ENCODE measurements at regions not wholly inside any gene's neighbourhood (a gene's known extent, or its start where the extent isn't known, plus 50 kb on each side); places are given as distances from the start of the nearest gene placed in this dataset.

- Histone ChIP-seq H3K27me3 (ENCODE audit: control insufficient read depth, insufficient read depth, low read length) (no peaks in the 10 kb centered on the region), H3K4me3 (ENCODE audit: low read depth, low read length) (no peak overlapping the region), H3K27ac (ENCODE audit: low read depth, low read length) (no peak overlapping the region), H3K9me3 (ENCODE audit: control insufficient read depth, insufficient read depth, low read length) (peaks cover 4% of the 10 kb centered on the region; the same call in 1 of the 2 replicates)
- ChIA-PET CTCF (no interaction called here), POLR2A (no interaction called here)
- no peak for DNase-seq (ENCODE audit: low read depth, low spot score)
- no peak for TF ChIP-seq CTCF (IDR thresholded peaks at IDR 0.05; ENCODE audit: low read depth, low read length)
Measured at GRCh38 chr1:238664139-238664538, 722.2 kb upstream of the CHRM3 start.

- no peaks in the 10 kb centered on the region for H3K27me3 ChIP-seq (ENCODE audit: control insufficient read depth, insufficient read depth, low read length)
- H3K9me3 ChIP-seq (ENCODE audit: control insufficient read depth, insufficient read depth, low read length): peaks cover 3% of the 10 kb centered on the region; the same call in 1 of the 2 replicates
- H3K27ac ChIP-seq (ENCODE audit: low read depth, low read length): no peak overlapping the region
- TF ChIP-seq CTCF (IDR thresholded peaks at IDR 0.05; ENCODE audit: low read depth, low read length): no peak
- DNase-seq (ENCODE audit: low read depth, low spot score): no peak
- CTCF ChIA-PET: no interaction called here
- POLR2A ChIA-PET: no interaction called here
- H3K4me3 ChIP-seq (ENCODE audit: low read depth, low read length): no peak overlapping the region
Measured at GRCh38 chr1:238660849-238661248, 725.5 kb upstream of the CHRM3 start.

- Histone ChIP-seq H3K27me3 (ENCODE audit: control insufficient read depth, insufficient read depth, low read length) (no peaks in the 10 kb centered on the region), H3K9me3 (ENCODE audit: control insufficient read depth, insufficient read depth, low read length) (peaks cover 3% of the 10 kb centered on the region; the same call in 1 of the 2 replicates), H3K4me3 (ENCODE audit: low read depth, low read length) (no peak overlapping the region), H3K27ac (ENCODE audit: low read depth, low read length) (no peak overlapping the region)
- POLR2A ChIA-PET: no interaction called here
- CTCF ChIA-PET: no interaction called here
- no peak for TF ChIP-seq CTCF (IDR thresholded peaks at IDR 0.05; ENCODE audit: low read depth, low read length)
- DNase-seq (ENCODE audit: low read depth, low spot score): no peak
Measured at GRCh38 chr1:238658763-238659162, 727.6 kb upstream of the CHRM3 start.

GRCh38 chr1:238653693-238654321, 732.6 kb upstream of the CHRM3 start:
- H3K9me3 ChIP-seq (ENCODE audit: control insufficient read depth, insufficient read depth, low read length): no peaks in the 10 kb centered on the region
- no peak for DNase-seq (ENCODE audit: low read depth, low spot score)
- ChIA-PET POLR2A (no interaction called here), CTCF (no interaction called here)
- no peaks in the 10 kb centered on the region for H3K27me3 ChIP-seq (ENCODE audit: control insufficient read depth, insufficient read depth, low read length)
- H3K4me3 ChIP-seq (ENCODE audit: low read depth, low read length): no peak overlapping the region
- no peak for TF ChIP-seq CTCF (IDR thresholded peaks at IDR 0.05; ENCODE audit: low read depth, low read length)
- H3K27ac ChIP-seq (ENCODE audit: low read depth, low read length): no peak overlapping the region

- POLR2A ChIA-PET: no interaction called here
- no peaks in the 10 kb centered on the region for H3K9me3 ChIP-seq (ENCODE audit: control insufficient read depth, insufficient read depth, low read length)
- CTCF ChIA-PET: no interaction called here
- no peaks in the 10 kb centered on the region for H3K27me3 ChIP-seq (ENCODE audit: control insufficient read depth, insufficient read depth, low read length)
- H3K27ac ChIP-seq (ENCODE audit: low read depth, low read length): no peak overlapping the region
- no peak for TF ChIP-seq CTCF (IDR thresholded peaks at IDR 0.05; ENCODE audit: low read depth, low read length)
- no peak overlapping the region for H3K4me3 ChIP-seq (ENCODE audit: low read depth, low read length)
- DNase-seq (ENCODE audit: low read depth, low spot score): no peak
Measured at GRCh38 chr1:238652346-238652968, 733.9 kb upstream of the CHRM3 start.
